Kidney (tissue), 13 donors: ENCODE measurements at regions not wholly inside any gene's neighbourhood (a gene's known extent, or its start where the extent isn't known, plus 50 kb on each side); places are given as distances from the start of the nearest gene placed in this dataset.
"Not testable (repeated sequence)": the region's sequence is repeated elsewhere in the genome, so short reads cannot be mapped to it uniquely, and the experiment has no call there.

Source experiments
- DNase-seq, 5 donors: peaks; one replicate each; pipeline ENCODE4 v3.0.0-alpha.2; 2013 to 2020
- FAIRE-seq: peaks from 2 replicates; lab custom pipeline; 2012; peaks lifted over from hg19 to GRCh38; lab: Jason Lieb, UNC
- H3K27ac ChIP-seq, 2 donors: one replicate each; pipeline ENCODE4 v1.7.0; 2013; ENCODE audit warnings: low read depth in 2 of 2, low read length in 2 of 2, inconsistent platforms in 1 of 2
- H3K27me3 ChIP-seq: one replicate; pipeline ENCODE4 v1.7.1; 2013; ENCODE audit warnings: low read length, inconsistent platforms; ENCODE audit not compliant: control insufficient read depth, insufficient read depth
- H3K36me3 ChIP-seq, 3 donors: one replicate each; pipeline versions ENCODE4 v1.7.0 to v1.7.1; 2013; ENCODE audit warnings: low read length in 3 of 3, control low read depth in 1 of 3, inconsistent platforms in 1 of 3; ENCODE audit not compliant: insufficient read depth in 3 of 3, control insufficient read depth in 2 of 3
- H3K4me1 ChIP-seq, 3 donors: one replicate each; pipeline versions ENCODE4 v1.7.0 to v1.7.1; 2013; ENCODE audit warnings: low read length in 3 of 3, inconsistent platforms in 1 of 3, low read depth in 1 of 3; ENCODE audit not compliant: control insufficient read depth in 2 of 3, insufficient read depth in 2 of 3
- H3K4me3 ChIP-seq, 3 donors: one replicate each; pipeline versions ENCODE4 v1.7.0 to v1.8.1; 2013; ENCODE audit warnings: low read length in 3 of 3, control low read depth in 1 of 3, inconsistent platforms in 1 of 3
- H3K9ac ChIP-seq, 3 donors: one replicate each; pipeline versions ENCODE4 v1.7.0 to v1.7.1; 2013; ENCODE audit warnings: low read length in 3 of 3, control low read depth in 1 of 3, inconsistent platforms in 1 of 3
- H3K9me3 ChIP-seq, 3 donors: one replicate each; pipeline versions ENCODE4 v1.7.0 to v1.7.1; 2013; ENCODE audit warnings: low read length in 3 of 3, control low read depth in 1 of 3, inconsistent platforms in 1 of 3; ENCODE audit not compliant: control insufficient read depth in 2 of 3, insufficient read depth in 1 of 3
- CTCF ChIP-seq: IDR thresholded peaks from 3 replicates; pipeline ENCODE4 v1.5.1; 2012; ENCODE audit warnings: mild to moderate bottlenecking, moderate library complexity, borderline replicate concordance; ENCODE audit not compliant: insufficient read depth; ENCODE audit errors: extremely low read depth
- intact Hi-C: fragments of 100-400 bp; cut with DNase I; formaldehyde crosslinking; loops from one replicate; pipeline ENCODE4 v1.11.1; 2022
- donor health status: control.
- donor health status: control.
- donor health status: control.
- donor health status: control.
- donor health status: control.
- donor health status: DM: yes; HTN: yes; CAD: no.
- donor health status: Normal renal cell carcinoma (clear cell type).

GRCh38 chr12:97647142-97647541 lies 184.5 kb downstream of the RMST start:
- FAIRE-seq (no peak), DNase-seq (no peak)
- no peaks in the 10 kb centered on the region for H3K9me3 ChIP-seq
- no peaks in the 10 kb centered on the region for H3K4me1 ChIP-seq
- no peak overlapping the region for H3K4me3 ChIP-seq
- H3K9ac ChIP-seq = no peak overlapping the region
- no peaks in the 10 kb centered on the region for H3K27me3 ChIP-seq
- TF ChIP-seq CTCF = no peak
- H3K36me3 ChIP-seq = no peaks in the 10 kb centered on the region
- H3K27ac ChIP-seq = no peak overlapping the region
- intact Hi-C loops = no loop called here

- H3K9ac ChIP-seq = no peak overlapping the region
- H3K27ac ChIP-seq = no peak overlapping the region
- DNase-seq = no peak
- no peaks in the 10 kb centered on the region for H3K27me3 ChIP-seq
- H3K4me3 ChIP-seq = no peak overlapping the region
- intact Hi-C loops = no loop called here
- no peaks in the 10 kb centered on the region for H3K9me3 ChIP-seq
- TF ChIP-seq CTCF = no peak
- no peak for FAIRE-seq
- H3K36me3 ChIP-seq = no peaks in the 10 kb centered on the region
- no peaks in the 10 kb centered on the region for H3K4me1 ChIP-seq
Measured at GRCh38 chr12:97650242-97650641, 187.6 kb downstream of the RMST start.

GRCh38 chr12:97656548-97656947 lies 193.9 kb downstream of the RMST start:
- FAIRE-seq, intact Hi-C loops, H3K27me3 ChIP-seq, H3K9me3 ChIP-seq, H3K9ac ChIP-seq, H3K27ac ChIP-seq, DNase-seq, H3K4me1 ChIP-seq, H3K36me3 ChIP-seq, H3K4me3 ChIP-seq: not testable (repeated sequence)

- Histone ChIP-seq H3K9ac (no peak overlapping the region), H3K4me1 (no peaks in the 10 kb centered on the region), H3K27ac (no peak overlapping the region), H3K36me3 (no peaks in the 10 kb centered on the region), H3K27me3 (no peaks in the 10 kb centered on the region), H3K9me3 (no peaks in the 10 kb centered on the region), H3K4me3 (no peak overlapping the region)
- DNase-seq = no peak
- FAIRE-seq = no peak
- intact Hi-C loops = no loop called here
- no peak for TF ChIP-seq CTCF
Measured at GRCh38 chr12:97659117-97659880, 196.7 kb downstream of the RMST start.
